ENCODE measurements at regions not wholly inside any gene's neighbourhood (a gene's known extent, or its start where the extent isn't known, plus 50 kb on each side); places are given as distances from the start of the nearest gene placed in this dataset.
A peak's percentile ranks its signal among the peaks of the same experiment; 100 is the strongest.

DNA sequence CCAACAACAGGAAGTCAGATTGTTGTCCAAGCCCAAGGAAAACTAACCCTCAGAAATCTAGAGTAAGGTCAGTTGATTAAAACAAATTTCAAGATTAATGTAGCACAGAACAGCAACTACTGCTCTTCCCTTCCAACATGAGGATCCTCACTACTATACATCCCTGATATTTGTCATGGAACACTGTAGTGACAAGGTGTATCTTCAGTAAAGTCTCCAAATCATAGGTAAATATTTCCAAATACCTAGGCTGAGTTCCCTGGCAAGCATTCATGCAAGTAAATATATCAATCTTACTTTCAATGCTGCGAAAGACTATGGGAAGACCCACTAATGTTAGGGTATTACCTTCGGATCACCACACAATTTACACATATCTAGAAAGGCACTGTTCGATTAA is 986.9 kb upstream of the ARRDC3 start:
- no peak for DNase-seq (ENCODE audit: low read depth in 4 of 6, low spot score in 6 of 6)
- Histone ChIP-seq H3K4me3 (ENCODE audit: low read depth, low read length) (no peak overlapping the region), H3K9me3 (ENCODE audit: control insufficient read depth, insufficient read depth, low read length) (peaks cover 2% of the 10 kb centered on the region), H3K4me1 (ENCODE audit: control insufficient read depth, insufficient read depth, low read length) (no peaks in the 10 kb centered on the region), H3K27ac (ENCODE audit: low read depth, low read length) (no peak overlapping the region), H3K36me3 (ENCODE audit: control insufficient read depth, insufficient read depth, low read length) (peaks cover 2% of the 10 kb centered on the region), H3K27me3 (ENCODE audit: control insufficient read depth, insufficient read depth, low read length) (no peaks in the 10 kb centered on the region)
- no CpG with 5 or more reads among the region's 3 CpGs for WGBS (ENCODE audit: insufficient coverage)

DNA sequence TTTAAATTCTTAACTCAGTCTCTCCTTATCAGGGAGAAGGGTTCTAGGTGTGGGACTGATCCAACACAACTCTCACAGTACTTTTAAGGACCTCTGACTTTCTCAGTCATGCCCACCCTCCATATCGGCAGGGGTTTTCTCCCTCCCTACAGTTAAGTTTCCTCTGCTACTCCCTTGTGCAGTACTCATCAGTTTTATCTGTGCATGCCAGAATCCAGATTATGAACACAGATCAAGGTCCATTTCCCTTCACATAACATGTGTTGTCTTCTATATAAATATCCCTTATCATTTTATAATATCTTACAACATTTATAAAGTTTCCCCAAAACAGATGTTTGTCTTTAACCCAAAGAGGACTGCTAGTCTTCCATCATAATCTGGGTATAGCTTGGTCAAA is 986.5 kb upstream of the ARRDC3 start:
- DNase-seq (ENCODE audit: low read depth in 4 of 6, low spot score in 6 of 6), result no peak
- Histone ChIP-seq H3K27ac (ENCODE audit: low read depth, low read length) (no peak overlapping the region), H3K36me3 (ENCODE audit: control insufficient read depth, insufficient read depth, low read length) (no peaks in the 10 kb centered on the region), H3K27me3 (ENCODE audit: control insufficient read depth, insufficient read depth, low read length) (no peaks in the 10 kb centered on the region), H3K9me3 (ENCODE audit: control insufficient read depth, insufficient read depth, low read length) (no peaks in the 10 kb centered on the region), H3K4me1 (ENCODE audit: control insufficient read depth, insufficient read depth, low read length) (no peaks in the 10 kb centered on the region), H3K4me3 (ENCODE audit: low read depth, low read length) (no peak overlapping the region)
- 100% methylated on average over 1 of the region's 1 CpG for WGBS (ENCODE audit: insufficient coverage)

DNA sequence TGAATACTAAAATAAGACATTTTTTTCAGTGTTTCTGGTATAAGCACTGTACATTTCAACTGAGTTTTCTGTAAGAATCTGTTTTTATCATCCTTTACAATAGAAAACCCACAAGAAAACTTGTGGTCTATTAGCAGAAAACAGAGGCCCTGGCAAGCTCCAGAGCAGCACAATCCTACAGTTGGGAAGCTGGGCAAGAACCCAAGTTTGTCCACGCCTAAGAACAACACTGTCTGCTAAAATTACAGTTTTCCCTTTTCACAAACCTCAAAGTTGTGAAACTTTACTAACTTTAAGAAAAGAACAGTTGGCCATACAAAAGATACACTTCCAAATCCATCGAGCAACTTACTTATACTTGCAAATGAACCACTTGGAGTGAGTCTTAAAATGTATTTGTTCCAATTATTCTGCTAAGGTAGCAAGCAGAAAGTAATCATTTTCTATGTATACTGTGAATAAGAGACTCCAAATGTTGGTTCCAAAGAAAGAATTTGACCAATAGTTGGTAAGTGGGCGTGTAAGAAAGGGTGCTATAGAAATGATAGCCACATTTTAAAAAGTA is 982.0 kb upstream of the ARRDC3 start:
- DNase-seq (ENCODE audit: low read depth in 4 of 6, low spot score in 6 of 6), result peak in 3 of 6 donors; percentile 6 to 94 (median 11)
- Histone ChIP-seq H3K27ac (ENCODE audit: low read depth, low read length) (no peak overlapping the region), H3K9me3 (ENCODE audit: control insufficient read depth, insufficient read depth, low read length) (no peaks in the 10 kb centered on the region), H3K4me1 (ENCODE audit: control insufficient read depth, insufficient read depth, low read length) (no peaks in the 10 kb centered on the region), H3K27me3 (ENCODE audit: control insufficient read depth, insufficient read depth, low read length) (no peaks in the 10 kb centered on the region), H3K36me3 (ENCODE audit: control insufficient read depth, insufficient read depth, low read length) (no peaks in the 10 kb centered on the region), H3K4me3 (ENCODE audit: low read depth, low read length) (no peak overlapping the region)
- 33% methylated on average over 1 of the region's 3 CpGs for WGBS (ENCODE audit: insufficient coverage)

DNA sequence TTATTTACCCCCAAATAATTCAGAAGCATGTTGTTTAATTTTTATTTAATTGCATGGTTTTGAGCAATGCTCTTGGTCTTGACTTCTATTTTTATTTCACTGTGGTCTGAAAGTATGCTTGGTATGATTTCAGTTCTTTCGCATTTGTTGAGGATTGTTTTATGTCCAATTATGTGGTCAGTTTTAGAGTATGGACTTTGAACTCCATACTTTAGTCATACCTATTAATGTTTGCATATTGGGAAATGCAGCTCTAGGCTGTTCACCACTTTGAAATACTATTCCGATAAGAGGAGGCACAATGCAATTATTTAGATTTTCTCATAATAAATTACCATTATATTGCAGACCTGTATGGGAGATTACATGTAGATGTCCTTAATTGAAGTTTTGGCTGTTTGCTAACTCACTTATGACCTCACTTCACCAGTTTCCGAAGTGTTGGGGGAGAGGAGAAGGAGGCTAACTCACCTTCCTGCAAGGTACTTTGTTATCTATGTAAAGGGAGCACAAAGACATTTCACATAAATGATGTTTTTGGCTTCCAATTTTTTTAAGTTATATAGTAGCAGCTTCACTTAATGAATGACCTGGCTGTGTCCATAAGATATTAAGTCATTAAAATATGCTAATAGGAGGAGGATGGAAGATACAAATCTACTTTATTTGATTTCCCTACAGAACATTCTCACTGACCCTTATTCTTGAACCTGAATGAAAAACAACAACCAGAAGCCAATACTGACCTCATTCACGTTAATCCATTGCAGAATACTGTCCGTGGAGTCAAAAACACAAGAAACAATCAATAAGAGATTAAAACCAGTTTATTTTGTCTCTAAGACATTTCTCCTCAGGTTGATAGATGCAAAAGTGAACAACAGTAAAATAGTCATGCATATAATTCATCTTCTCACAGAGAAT is 970.3 kb upstream of the ARRDC3 start:
- DNase-seq (ENCODE audit: low read depth in 4 of 6, low spot score in 6 of 6), result no peak
- H3K4me1 ChIP-seq (ENCODE audit: control insufficient read depth, insufficient read depth, low read length), result no peaks in the 10 kb centered on the region
- 83% methylated on average over 1 of the region's 5 CpGs for WGBS (ENCODE audit: insufficient coverage)
- no peaks in the 10 kb centered on the region for H3K36me3 ChIP-seq (ENCODE audit: control insufficient read depth, insufficient read depth, low read length)
- H3K27me3 ChIP-seq (ENCODE audit: control insufficient read depth, insufficient read depth, low read length), result no peaks in the 10 kb centered on the region
- H3K4me3 ChIP-seq (ENCODE audit: low read depth, low read length), result no peak overlapping the region
- H3K27ac ChIP-seq (ENCODE audit: low read depth, low read length), result no peak overlapping the region
- peaks cover 1% of the 10 kb centered on the region for H3K9me3 ChIP-seq (ENCODE audit: control insufficient read depth, insufficient read depth, low read length)

DNA sequence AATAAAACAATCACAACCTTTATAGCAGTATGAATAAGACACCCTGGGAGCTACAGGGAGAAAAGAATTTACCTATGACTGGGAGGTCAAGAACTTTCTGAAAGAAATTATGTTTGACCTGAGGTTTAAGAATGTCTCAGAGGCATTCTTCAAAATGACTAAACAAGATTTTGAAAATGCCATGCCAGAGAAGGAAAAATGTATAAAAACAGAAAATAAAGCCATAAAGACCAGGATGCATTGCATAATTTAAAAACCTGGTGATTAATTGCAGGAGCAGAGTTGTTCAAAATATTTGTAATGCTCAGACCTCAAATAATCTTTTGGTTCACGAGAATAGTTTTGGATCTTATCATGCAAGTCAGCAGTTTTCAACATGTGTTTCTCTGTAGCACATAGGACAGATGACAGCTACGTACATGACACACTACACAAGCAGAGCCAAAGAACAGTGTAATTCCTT is 954.7 kb upstream of the ARRDC3 start:
- no peak overlapping the region for H3K27ac ChIP-seq (ENCODE audit: low read depth, low read length)
- WGBS (ENCODE audit: insufficient coverage), result 67% methylated on average over 1 of the region's 2 CpGs
- H3K36me3 ChIP-seq (ENCODE audit: control insufficient read depth, insufficient read depth, low read length), result no peaks in the 10 kb centered on the region
- no peak overlapping the region for H3K4me3 ChIP-seq (ENCODE audit: low read depth, low read length)
- no peak for DNase-seq (ENCODE audit: low read depth in 4 of 6, low spot score in 6 of 6)
- no peaks in the 10 kb centered on the region for H3K4me1 ChIP-seq (ENCODE audit: control insufficient read depth, insufficient read depth, low read length)
- no peaks in the 10 kb centered on the region for H3K9me3 ChIP-seq (ENCODE audit: control insufficient read depth, insufficient read depth, low read length)
- H3K27me3 ChIP-seq (ENCODE audit: control insufficient read depth, insufficient read depth, low read length), result no peaks in the 10 kb centered on the region

DNA sequence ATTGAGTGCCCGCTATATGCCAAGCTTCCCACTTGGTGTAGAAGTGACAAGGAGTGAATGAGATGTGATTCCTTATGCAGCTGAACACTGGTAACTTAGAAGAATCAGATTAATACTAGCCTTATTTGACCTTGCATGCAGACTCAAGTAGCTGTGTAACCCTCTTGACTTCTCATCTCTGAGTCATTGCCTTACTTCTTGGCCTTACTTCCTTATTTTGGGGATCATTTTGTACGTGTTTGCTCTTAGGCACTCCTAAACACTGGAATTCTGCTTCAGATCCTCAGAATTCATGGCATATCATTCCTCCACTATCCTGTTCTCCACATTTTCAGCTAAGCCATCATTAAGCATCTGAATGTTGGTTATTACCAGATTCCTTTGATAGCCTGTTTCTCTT is 948.9 kb upstream of the ARRDC3 start:
- 83% methylated on average over 1 of the region's 2 CpGs for WGBS (ENCODE audit: insufficient coverage)
- Histone ChIP-seq H3K9me3 (ENCODE audit: control insufficient read depth, insufficient read depth, low read length) (no peaks in the 10 kb centered on the region), H3K36me3 (ENCODE audit: control insufficient read depth, insufficient read depth, low read length) (no peaks in the 10 kb centered on the region), H3K27me3 (ENCODE audit: control insufficient read depth, insufficient read depth, low read length) (no peaks in the 10 kb centered on the region), H3K4me3 (ENCODE audit: low read depth, low read length) (no peak overlapping the region), H3K4me1 (ENCODE audit: control insufficient read depth, insufficient read depth, low read length) (no peaks in the 10 kb centered on the region), H3K27ac (ENCODE audit: low read depth, low read length) (no peak overlapping the region)
- DNase-seq (ENCODE audit: low read depth in 4 of 6, low spot score in 6 of 6), result no peak

DNA sequence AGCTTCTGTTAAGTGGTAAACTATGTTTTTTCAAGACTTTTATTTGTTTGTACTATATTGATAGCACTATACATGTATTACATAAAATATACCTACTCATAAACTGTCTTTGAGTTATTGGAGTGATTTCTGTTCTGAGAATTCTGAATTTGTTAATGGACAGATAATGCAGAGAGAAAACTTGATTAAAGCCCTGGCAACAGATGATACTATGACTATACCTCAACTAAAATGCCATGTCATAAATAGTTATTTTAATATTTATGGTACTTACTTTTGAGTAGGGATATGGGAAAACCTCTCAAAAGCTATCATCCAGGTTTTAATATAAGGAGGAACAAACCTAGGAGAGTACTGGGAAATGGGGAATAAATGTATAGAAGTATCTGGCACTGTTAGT is 947.2 kb upstream of the ARRDC3 start:
- H3K4me3 ChIP-seq (ENCODE audit: low read depth, low read length), result no peak overlapping the region
- H3K36me3 ChIP-seq (ENCODE audit: control insufficient read depth, insufficient read depth, low read length), result no peaks in the 10 kb centered on the region
- H3K4me1 ChIP-seq (ENCODE audit: control insufficient read depth, insufficient read depth, low read length), result no peaks in the 10 kb centered on the region
- H3K9me3 ChIP-seq (ENCODE audit: control insufficient read depth, insufficient read depth, low read length), result no peaks in the 10 kb centered on the region
- no peaks in the 10 kb centered on the region for H3K27me3 ChIP-seq (ENCODE audit: control insufficient read depth, insufficient read depth, low read length)
- DNase-seq (ENCODE audit: low read depth in 4 of 6, low spot score in 6 of 6), result no peak
- H3K27ac ChIP-seq (ENCODE audit: low read depth, low read length), result no peak overlapping the region

DNA sequence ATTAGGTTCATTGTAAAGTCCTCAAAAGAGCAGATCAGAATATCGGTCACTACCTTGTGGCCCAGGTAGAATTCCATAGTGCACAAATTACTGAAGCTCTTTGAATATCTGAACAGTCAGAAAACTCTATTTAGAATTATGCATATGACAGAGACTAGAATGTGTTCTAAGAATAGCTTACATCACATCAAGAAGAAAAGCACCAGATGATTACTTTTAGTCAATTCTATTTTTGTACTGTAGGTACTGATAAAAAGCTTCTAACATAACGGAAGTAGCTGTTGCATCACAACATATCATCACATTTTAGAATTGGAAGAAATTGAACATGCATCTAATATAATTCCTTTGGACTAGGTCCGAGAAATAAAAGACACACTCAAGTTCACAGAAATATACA is 946.6 kb upstream of the ARRDC3 start:
- Histone ChIP-seq H3K27me3 (ENCODE audit: control insufficient read depth, insufficient read depth, low read length) (no peaks in the 10 kb centered on the region), H3K4me3 (ENCODE audit: low read depth, low read length) (no peak overlapping the region), H3K36me3 (ENCODE audit: control insufficient read depth, insufficient read depth, low read length) (no peaks in the 10 kb centered on the region), H3K9me3 (ENCODE audit: control insufficient read depth, insufficient read depth, low read length) (no peaks in the 10 kb centered on the region), H3K27ac (ENCODE audit: low read depth, low read length) (no peak overlapping the region), H3K4me1 (ENCODE audit: control insufficient read depth, insufficient read depth, low read length) (no peaks in the 10 kb centered on the region)
- DNase-seq (ENCODE audit: low read depth in 4 of 6, low spot score in 6 of 6), result no peak
- WGBS (ENCODE audit: insufficient coverage), result no CpG with 5 or more reads among the region's 3 CpGs

DNA sequence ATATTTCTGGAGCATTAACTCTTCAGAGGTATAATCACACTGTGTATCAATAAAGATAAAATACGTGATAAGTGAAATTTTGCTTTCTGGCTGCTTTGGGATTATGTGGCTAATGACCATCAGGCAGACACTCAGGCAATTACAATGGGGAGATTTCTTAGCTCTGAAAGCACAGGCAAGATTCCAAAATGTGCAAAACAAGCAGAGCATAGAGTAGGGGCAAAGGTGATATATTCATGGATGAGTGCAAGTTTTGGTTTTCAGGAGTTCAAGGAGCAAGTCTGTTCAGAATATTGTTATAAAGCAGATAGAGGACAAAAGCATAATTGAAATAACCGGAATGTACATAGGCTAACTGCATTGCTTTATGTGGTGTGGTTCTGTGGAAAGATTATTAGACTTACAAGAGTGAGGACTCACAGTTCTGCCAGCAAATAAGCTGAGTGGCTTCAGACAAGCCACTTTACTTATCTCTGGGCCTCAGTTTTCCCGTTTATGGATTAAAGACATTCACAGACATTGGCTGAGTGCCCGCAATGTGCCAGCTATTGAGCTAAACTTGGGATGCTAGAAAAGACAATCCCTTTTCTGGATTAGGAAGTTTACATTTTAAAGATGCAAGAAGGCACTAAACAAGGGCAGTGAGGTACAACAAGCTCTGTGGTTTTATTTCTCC is 945.6 kb upstream of the ARRDC3 start:
- peak in 1 of 6 donors; percentile 36 for DNase-seq (ENCODE audit: low read depth in 4 of 6, low spot score in 6 of 6)
- Histone ChIP-seq H3K36me3 (ENCODE audit: control insufficient read depth, insufficient read depth, low read length) (no peaks in the 10 kb centered on the region), H3K27me3 (ENCODE audit: control insufficient read depth, insufficient read depth, low read length) (no peaks in the 10 kb centered on the region), H3K4me3 (ENCODE audit: low read depth, low read length) (no peak overlapping the region), H3K9me3 (ENCODE audit: control insufficient read depth, insufficient read depth, low read length) (no peaks in the 10 kb centered on the region), H3K4me1 (ENCODE audit: control insufficient read depth, insufficient read depth, low read length) (no peaks in the 10 kb centered on the region), H3K27ac (ENCODE audit: low read depth, low read length) (no peak overlapping the region)
- WGBS (ENCODE audit: insufficient coverage), result 45% methylated on average over 3 of the region's 4 CpGs
